ENCODE measurements at regions not wholly inside any gene's neighbourhood (a gene's known extent, or its start where the extent isn't known, plus 50 kb on each side); places are given as distances from the start of the nearest gene placed in this dataset.
"Not testable (repeated sequence)": the region's sequence is repeated elsewhere in the genome, so short reads cannot be mapped to it uniquely, and the experiment has no call there.

DNA sequence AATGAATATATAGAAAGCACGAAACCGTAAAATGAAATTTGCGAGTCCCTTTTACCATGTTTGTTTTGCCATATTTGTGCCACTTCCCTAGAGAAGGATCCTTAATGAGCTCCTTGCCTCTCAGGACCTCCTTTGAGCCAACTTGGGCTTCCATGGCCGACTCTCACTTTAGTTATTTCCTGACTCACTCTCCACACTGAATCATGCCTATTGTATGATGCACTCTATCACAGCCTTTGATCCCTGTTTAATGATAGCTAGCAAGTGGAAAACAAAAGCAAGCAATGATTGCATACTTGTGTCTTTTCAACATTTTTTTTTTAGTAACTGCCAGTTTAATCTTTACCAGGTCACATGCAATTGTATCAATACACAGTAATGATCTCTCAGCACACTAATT is 153.2 kb downstream of the CCER1 start:
- no peaks in the 10 kb centered on the region for H3K36me3 Mint-ChIP-seq (ENCODE audit: low read depth)
- DNase-seq (ENCODE audit: low read depth, low spot score) = no peak
- TF ChIP-seq CTCF (conservative IDR thresholded peaks at IDR 0.05) = no peak
- no peak overlapping the region for H3K27ac Mint-ChIP-seq (ENCODE audit: unreplicated experiment)
- no peaks in the 10 kb centered on the region for H3K27me3 Mint-ChIP-seq (ENCODE audit: low read depth)
- peaks cover 4% of the 10 kb centered on the region for H3K4me1 Mint-ChIP-seq
- H3K9me3 Mint-ChIP-seq = peaks cover 10% of the 10 kb centered on the region
- H3K4me3 Mint-ChIP-seq = no peak overlapping the region

DNA sequence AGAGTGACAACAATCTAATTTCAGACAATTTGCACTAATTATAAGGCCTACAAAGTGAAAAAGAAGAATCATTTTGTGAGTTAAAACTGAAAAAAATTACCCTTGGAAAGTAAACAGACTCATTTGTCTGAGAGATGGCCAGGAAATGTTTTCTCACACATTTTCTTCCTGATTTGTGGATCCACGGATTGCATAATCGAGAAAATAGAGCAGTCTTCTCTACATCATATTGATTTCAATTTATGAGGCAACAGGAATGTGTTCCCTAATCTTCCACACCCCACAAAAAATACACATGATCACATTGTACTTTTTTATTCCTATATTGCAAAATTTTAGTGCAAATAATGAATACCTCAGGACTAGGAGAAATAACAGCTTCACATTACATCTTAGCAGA is 160.8 kb downstream of the CCER1 start:
- no peaks in the 10 kb centered on the region for H3K4me1 Mint-ChIP-seq
- H3K27ac Mint-ChIP-seq (ENCODE audit: unreplicated experiment) = no peak overlapping the region
- DNase-seq (ENCODE audit: low read depth, low spot score) = no peak
- H3K4me3 Mint-ChIP-seq = no peak overlapping the region
- no peaks in the 10 kb centered on the region for H3K27me3 Mint-ChIP-seq (ENCODE audit: low read depth)
- no peak for TF ChIP-seq CTCF (conservative IDR thresholded peaks at IDR 0.05)
- H3K36me3 Mint-ChIP-seq (ENCODE audit: low read depth) = no peaks in the 10 kb centered on the region
- H3K9me3 Mint-ChIP-seq = no peaks in the 10 kb centered on the region

DNA sequence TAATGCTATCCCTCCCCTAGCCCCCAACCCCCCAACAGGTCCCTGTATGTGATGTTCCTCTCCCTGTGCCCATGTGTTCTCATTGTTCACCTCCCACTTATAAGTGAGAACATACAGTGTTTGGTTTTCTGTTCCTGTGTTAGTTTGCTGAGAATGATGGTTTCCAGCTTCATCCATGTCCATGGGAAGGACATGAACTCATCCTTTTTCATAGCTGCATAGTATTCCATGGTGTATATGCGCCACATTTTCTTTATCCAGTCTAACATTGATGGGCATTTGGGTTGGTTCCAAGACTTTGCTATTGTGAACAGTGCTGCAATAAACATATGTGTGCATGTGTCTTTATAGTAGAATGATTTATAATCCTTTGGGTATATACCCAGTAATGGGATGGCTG is 162.3 kb downstream of the CCER1 start:
- H3K9me3 Mint-ChIP-seq = not testable (repeated sequence)

GRCh38 chr12:90791445-90791844 is 163.5 kb downstream of the CCER1 start:
- no peak for DNase-seq (ENCODE audit: low read depth, low spot score)
- Mint-ChIP-seq H3K4me3 (no peak overlapping the region), H3K9me3 (no peaks in the 10 kb centered on the region), H3K36me3 (ENCODE audit: low read depth) (no peaks in the 10 kb centered on the region), H3K27ac (ENCODE audit: unreplicated experiment) (no peak overlapping the region), H3K27me3 (ENCODE audit: low read depth) (no peaks in the 10 kb centered on the region), H3K4me1 (no peaks in the 10 kb centered on the region)
- TF ChIP-seq CTCF (conservative IDR thresholded peaks at IDR 0.05) = no peak

More for the DNA sequence above, 162.3 kb downstream of the CCER1 start:
- not testable (repeated sequence) for H3K27ac Mint-ChIP-seq (ENCODE audit: unreplicated experiment); DNase-seq (ENCODE audit: low read depth, low spot score); H3K4me3 Mint-ChIP-seq; H3K36me3 Mint-ChIP-seq (ENCODE audit: low read depth); H3K27me3 Mint-ChIP-seq (ENCODE audit: low read depth); H3K4me1 Mint-ChIP-seq

GRCh38 chr12:90790747-90791146 is 164.2 kb downstream of the CCER1 start:
- no peaks in the 10 kb centered on the region for H3K4me1 Mint-ChIP-seq
- DNase-seq (ENCODE audit: low read depth, low spot score) = no peak
- no peaks in the 10 kb centered on the region for H3K27me3 Mint-ChIP-seq (ENCODE audit: low read depth)
- H3K27ac Mint-ChIP-seq (ENCODE audit: unreplicated experiment) = no peak overlapping the region
- H3K36me3 Mint-ChIP-seq (ENCODE audit: low read depth) = no peaks in the 10 kb centered on the region
- no peak overlapping the region for H3K4me3 Mint-ChIP-seq
- no peak for TF ChIP-seq CTCF (conservative IDR thresholded peaks at IDR 0.05)
- no peaks in the 10 kb centered on the region for H3K9me3 Mint-ChIP-seq

GRCh38 chr12:90773491-90773890 is 181.5 kb downstream of the CCER1 start:
- Mint-ChIP-seq H3K4me1 (no peaks in the 10 kb centered on the region), H3K36me3 (ENCODE audit: low read depth) (no peaks in the 10 kb centered on the region), H3K27ac (ENCODE audit: unreplicated experiment) (no peak overlapping the region)

More at GRCh38 chr12:90773491-90773890, 181.5 kb downstream of the CCER1 start:
- H3K9me3 Mint-ChIP-seq = peaks cover 8% of the 10 kb centered on the region
- H3K4me3 Mint-ChIP-seq = no peak overlapping the region
- DNase-seq (ENCODE audit: low read depth, low spot score) = no peak
- no peak for TF ChIP-seq CTCF (conservative IDR thresholded peaks at IDR 0.05)
- no peaks in the 10 kb centered on the region for H3K27me3 Mint-ChIP-seq (ENCODE audit: low read depth)
